Thyroid gland (tissue), 4 donors: ENCODE measurements at regions not wholly inside any gene's neighbourhood (a gene's known extent, or its start where the extent isn't known, plus 50 kb on each side); places are given as distances from the start of the nearest gene placed in this dataset.

Source experiments
- DNase-seq, 2 donors: peaks; one replicate each; pipeline ENCODE4 v3.0.0-alpha.2; 2019
- H3K27ac ChIP-seq, 3 donors: fragments of 200-600 bp; sonication (generic); 1 replicate in 2 of 3; 2 replicates in 1 of 3; pipeline ENCODE4 v1.5.1; 2016 to 2019; ENCODE audit warnings: mild to moderate bottlenecking in 1 of 3, moderate library complexity in 1 of 3
- H3K27me3 ChIP-seq: fragments of 200-600 bp; sonication (generic); one replicate; pipeline ENCODE4 v1.5.1; 2019
- H3K36me3 ChIP-seq, 2 donors: fragments of 200-600 bp; sonication (generic); one replicate each; pipeline ENCODE4 v1.5.1; 2016 to 2019
- H3K4me1 ChIP-seq, 2 donors: fragments of 200-600 bp; sonication (generic); one replicate each; pipeline ENCODE4 v1.5.1; 2017 to 2019
- H3K4me3 ChIP-seq, 3 donors: fragments of 200-600 bp; sonication (generic); replicated peaks in 1 of 3; 1 replicate in 2 of 3; 2 replicates in 1 of 3; pipeline ENCODE4 v1.5.1; 2016; ENCODE audit warnings: mild to moderate bottlenecking in 1 of 3
- H3K9me3 ChIP-seq: fragments of 200-600 bp; sonication (generic); one replicate; pipeline ENCODE4 v1.5.1; 2017
- POLR2A ChIP-seq, 2 donors: fragments of 450-650 bp; IDR thresholded peaks; one replicate each; pipeline ENCODE4 v1.6.1; 2017; ENCODE audit warnings: antibody characterized with exemption in 2 of 2, mild to moderate bottlenecking in 2 of 2, moderate library complexity in 1 of 2
- WGBS, 2 donors: methylation state at CpG; one replicate each; pipeline ENCODE4 v1.1.5; 2017; 5-methylcytosine and 5-hydroxymethylcytosine counted together
- intact Hi-C: fragments of 100-400 bp; cut with DNase I; formaldehyde crosslinking; loops from one replicate; pipeline ENCODE4 v1.15.1; 2023
- TF ChIP-seq, protein P1 (sequence below), 6 experiments: fragments of 200-600 bp in 3 of 6; fragments of 450-650 bp in 3 of 6; sonication (generic) in 3 of 6; IDR thresholded peaks; one replicate each; pipeline ENCODE4 v1.5.1; 2016 to 2019; ENCODE audit warnings: antibody characterized with exemption in 6 of 6, mild to moderate bottlenecking in 2 of 6, inconsistent platforms in 1 of 6, moderate library complexity in 1 of 6

DNA sequence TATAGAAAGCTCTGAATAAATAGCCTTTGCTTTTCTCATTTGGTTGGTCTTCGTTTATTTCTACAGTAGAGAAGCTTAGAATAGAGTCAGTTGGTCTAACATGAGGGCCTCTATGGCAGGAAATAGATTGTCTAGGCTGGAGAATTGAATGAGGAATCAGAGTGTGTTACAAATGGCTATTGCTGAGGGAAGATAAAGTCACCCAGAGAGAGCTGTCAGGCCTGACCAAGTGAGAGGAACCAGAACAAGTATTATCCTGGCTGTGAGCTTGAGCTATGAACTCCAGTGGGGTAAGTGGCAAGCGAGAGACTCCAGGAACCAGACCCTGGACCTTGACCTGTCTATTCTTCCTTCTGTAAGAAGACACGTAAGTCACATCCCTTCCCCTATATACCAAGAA, 353.1 kb downstream of the CD83 start:
- Histone ChIP-seq H3K9me3 (no peaks in the 10 kb centered on the region), H3K4me3 (no peak overlapping the region), H3K27me3 (no peaks in the 10 kb centered on the region), H3K4me1 (no peaks in the 10 kb centered on the region), H3K27ac (no peak overlapping the region), H3K36me3 (no peaks in the 10 kb centered on the region)
- TF ChIP-seq, protein P1, sequence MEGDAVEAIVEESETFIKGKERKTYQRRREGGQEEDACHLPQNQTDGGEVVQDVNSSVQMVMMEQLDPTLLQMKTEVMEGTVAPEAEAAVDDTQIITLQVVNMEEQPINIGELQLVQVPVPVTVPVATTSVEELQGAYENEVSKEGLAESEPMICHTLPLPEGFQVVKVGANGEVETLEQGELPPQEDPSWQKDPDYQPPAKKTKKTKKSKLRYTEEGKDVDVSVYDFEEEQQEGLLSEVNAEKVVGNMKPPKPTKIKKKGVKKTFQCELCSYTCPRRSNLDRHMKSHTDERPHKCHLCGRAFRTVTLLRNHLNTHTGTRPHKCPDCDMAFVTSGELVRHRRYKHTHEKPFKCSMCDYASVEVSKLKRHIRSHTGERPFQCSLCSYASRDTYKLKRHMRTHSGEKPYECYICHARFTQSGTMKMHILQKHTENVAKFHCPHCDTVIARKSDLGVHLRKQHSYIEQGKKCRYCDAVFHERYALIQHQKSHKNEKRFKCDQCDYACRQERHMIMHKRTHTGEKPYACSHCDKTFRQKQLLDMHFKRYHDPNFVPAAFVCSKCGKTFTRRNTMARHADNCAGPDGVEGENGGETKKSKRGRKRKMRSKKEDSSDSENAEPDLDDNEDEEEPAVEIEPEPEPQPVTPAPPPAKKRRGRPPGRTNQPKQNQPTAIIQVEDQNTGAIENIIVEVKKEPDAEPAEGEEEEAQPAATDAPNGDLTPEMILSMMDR (IDR thresholded peaks at IDR 0.05) = no peak
- no peak for TF ChIP-seq POLR2A (IDR thresholded peaks at IDR 0.05)
- no peak for DNase-seq
- intact Hi-C loops = no loop called here
- WGBS, 2 donors = 79 to 80% methylated on average over 3 of the region's 3 CpGs

DNA sequence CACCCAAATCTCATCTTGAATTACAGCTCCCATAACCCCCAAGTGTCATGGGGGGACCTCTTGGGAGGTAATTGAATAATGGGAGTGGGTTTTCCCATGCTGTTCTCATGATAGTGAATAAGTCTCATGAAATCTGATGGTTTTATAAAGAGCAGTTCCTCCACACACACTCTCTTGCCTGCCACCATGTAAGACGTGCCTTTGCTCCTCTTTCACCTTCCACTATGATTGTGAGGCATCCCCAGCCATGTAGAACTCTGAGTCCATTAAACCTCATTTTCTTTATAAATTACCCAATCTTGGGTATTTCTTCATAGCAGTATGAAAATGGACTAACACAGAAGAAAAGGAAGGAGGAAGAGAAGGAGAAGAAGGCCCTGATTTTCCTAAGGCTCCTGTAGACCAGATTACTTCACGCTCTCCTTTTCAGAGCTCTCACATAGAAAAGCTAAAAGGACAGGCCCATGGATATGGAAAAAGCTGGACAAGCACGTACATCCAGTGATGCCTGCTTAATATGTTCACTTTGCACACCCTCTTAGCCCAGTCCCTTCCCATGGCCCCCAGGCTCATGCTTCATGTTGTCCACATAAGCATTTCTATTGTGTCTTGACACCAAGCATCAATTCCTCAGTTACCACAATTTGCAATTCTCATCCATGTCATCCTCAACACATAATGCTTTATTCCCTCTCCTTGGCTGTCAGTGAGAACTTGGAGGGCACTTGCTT, 354.8 kb downstream of the CD83 start:
- Histone ChIP-seq H3K9me3 (no peaks in the 10 kb centered on the region), H3K4me1 (peaks cover 6 to 9% of the 10 kb centered on the region in 2 donors), H3K36me3 (no peaks in the 10 kb centered on the region), H3K27ac (no peak overlapping the region), H3K27me3 (no peaks in the 10 kb centered on the region), H3K4me3 (no peak overlapping the region)
- TF ChIP-seq POLR2A (IDR thresholded peaks at IDR 0.05) = no peak
- TF ChIP-seq, protein P1 (IDR thresholded peaks at IDR 0.05) = no peak
- DNase-seq = no peak
- intact Hi-C loops = no loop called here
- 94 to 96% methylated on average over 3 of the region's 3 CpGs for WGBS, 2 donors

DNA sequence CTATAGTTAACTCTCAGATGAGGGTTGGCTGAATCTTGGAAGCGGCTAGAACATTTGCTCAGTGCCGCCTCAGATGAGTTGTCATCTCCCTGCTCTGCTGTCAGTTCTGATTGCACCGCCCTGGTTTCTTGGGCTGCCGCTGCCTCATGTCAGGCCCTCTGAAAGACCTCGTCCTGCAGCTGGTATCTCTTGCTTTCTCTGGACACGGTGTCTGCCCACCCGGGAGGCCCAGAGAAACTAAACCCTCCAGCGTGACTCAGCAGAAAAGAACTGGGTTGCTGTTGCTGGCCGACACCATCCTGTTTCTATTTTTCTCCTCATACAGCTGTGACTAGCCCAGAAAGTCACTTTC, 355.4 kb downstream of the CD83 start:
- H3K36me3 ChIP-seq = no peaks in the 10 kb centered on the region
- H3K4me1 ChIP-seq = peaks cover 6 to 13% of the 10 kb centered on the region in 2 donors
- H3K27me3 ChIP-seq = no peaks in the 10 kb centered on the region
- no peak for TF ChIP-seq POLR2A (IDR thresholded peaks at IDR 0.05)
- TF ChIP-seq, protein P1 (IDR thresholded peaks at IDR 0.05) = no peak
- no peaks in the 10 kb centered on the region for H3K9me3 ChIP-seq
- no peak overlapping the region for H3K4me3 ChIP-seq
- WGBS, 2 donors = 85 to 89% methylated on average over 9 of the region's 9 CpGs
- no peak for DNase-seq
- intact Hi-C loops = no loop called here
- no peak overlapping the region for H3K27ac ChIP-seq

DNA sequence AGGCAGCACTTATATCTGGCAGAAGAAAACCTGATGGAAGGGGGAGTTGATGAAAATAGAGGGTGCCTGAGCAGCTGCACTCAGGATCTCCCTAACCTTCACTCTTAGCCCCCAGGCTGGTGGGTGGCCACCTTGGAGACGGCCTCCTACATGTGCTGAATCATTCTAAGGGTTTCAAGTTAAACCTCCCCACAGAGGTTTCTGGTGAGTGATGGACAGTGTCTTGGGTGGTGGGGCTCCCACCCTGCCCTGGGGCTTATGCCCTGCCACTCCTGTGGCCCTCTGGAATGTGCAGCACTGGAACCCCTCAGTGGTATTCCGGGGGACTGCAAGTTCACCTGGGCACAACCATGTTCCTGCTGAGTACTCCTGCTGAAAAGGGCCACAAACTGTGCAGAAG, 357.2 kb downstream of the CD83 start:
- H3K27me3 ChIP-seq = no peaks in the 10 kb centered on the region
- no peaks in the 10 kb centered on the region for H3K9me3 ChIP-seq
- intact Hi-C loops = no loop called here
- no peak overlapping the region for H3K4me3 ChIP-seq
- WGBS, 2 donors = 94 to 96% methylated on average over 2 of the region's 2 CpGs
- H3K36me3 ChIP-seq = no peaks in the 10 kb centered on the region
- TF ChIP-seq, protein P1 (IDR thresholded peaks at IDR 0.05) = no peak
- no peak for TF ChIP-seq POLR2A (IDR thresholded peaks at IDR 0.05)
- no peak for DNase-seq
- peaks cover 6 to 14% of the 10 kb centered on the region in 2 donors for H3K4me1 ChIP-seq
- H3K27ac ChIP-seq = no peak overlapping the region

DNA sequence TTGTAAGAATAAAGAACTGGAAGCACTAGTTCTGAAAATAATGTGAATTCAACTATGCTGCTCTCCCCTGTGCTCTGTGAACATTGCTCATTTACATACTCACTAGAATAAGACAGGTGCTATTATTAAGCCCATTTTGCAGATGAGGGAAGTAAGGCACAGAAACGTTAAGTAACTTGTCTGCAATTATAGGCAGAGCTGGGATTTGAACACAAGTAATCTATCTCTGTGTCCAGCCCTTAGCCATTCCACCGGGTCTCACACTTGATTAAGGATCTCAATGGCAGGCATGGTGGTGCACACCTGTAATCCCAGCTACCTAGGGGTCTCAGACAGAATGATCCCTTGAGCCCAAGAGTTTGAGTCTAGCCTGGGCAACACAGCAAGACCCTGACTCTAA, 357.7 kb downstream of the CD83 start:
- intact Hi-C loops = no loop called here
- no peak for DNase-seq
- no peak overlapping the region for H3K27ac ChIP-seq
- H3K9me3 ChIP-seq = no peaks in the 10 kb centered on the region
- no peaks in the 10 kb centered on the region for H3K27me3 ChIP-seq
- no peak overlapping the region for H3K4me3 ChIP-seq
- no peaks in the 10 kb centered on the region for H3K36me3 ChIP-seq
- WGBS, 2 donors = 89 to 90% methylated on average over 2 of the region's 2 CpGs
- H3K4me1 ChIP-seq = peaks cover 6 to 14% of the 10 kb centered on the region in 2 donors
- TF ChIP-seq, protein P1 (IDR thresholded peaks at IDR 0.05) = no peak
- TF ChIP-seq POLR2A (IDR thresholded peaks at IDR 0.05) = no peak
